ENCODE measurements at regions not wholly inside any gene's neighbourhood (a gene's known extent, or its start where the extent isn't known, plus 50 kb on each side); places are given as distances from the start of the nearest gene placed in this dataset.

DNA sequence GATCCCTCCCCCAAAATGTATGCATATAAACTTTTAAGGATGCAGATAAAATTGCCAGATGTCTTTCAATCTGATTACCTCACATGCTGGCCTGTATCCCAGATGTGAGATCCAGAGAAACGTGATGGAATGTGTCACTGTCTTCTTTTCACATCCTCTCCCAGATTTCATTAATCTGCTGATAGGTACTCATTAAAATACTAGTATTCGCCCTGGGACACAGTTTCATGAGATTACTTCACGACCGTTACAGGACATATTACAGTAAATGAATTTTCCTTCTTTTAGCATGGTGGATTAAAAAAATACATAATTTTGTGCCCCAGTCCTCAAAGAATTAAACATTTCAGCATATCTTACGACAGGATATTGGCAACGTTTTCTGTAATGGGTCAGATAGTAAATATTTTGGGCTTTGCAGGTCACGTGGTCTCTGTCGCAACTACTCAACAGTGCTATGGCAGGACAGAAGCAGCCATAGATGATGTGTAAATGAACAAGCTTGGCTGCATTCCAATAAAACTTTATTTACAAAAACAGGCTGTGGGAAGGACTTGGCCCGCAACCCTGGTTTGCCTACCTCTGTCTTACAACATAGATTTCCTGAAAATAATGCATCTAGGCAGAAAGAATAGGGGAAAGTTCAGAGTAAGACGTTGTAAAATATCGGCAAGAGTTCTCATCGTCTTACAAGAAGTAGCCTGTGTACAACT, 156.0 kb upstream of the DIO3 start:
- DNase-seq (ENCODE audit: low read depth), result no peak

GRCh38 chr14:101406921-101407320, 154.4 kb upstream of the DIO3 start:
- no peak for DNase-seq (ENCODE audit: low read depth)

DNA sequence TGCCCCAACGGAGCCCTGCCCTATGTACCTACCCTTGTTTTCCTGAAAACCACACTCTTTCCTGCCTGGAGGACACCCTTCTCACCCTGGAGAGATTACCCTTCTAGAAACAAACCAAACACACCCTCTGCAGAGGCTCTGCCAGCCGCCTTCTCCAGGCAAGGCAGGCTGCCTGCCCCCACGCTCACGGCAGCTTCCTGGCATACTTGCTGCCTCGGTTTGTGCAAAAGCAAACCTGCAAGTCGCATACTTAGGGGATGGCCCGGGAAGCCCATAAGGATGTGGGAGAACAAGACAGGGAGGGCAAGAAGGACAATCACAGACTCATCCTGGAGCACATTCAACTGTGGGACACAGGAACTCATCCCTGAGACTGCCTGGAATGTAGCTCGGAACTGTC, 154.0 kb upstream of the DIO3 start:
- no peak for DNase-seq (ENCODE audit: low read depth)

- no peak for DNase-seq (ENCODE audit: low read depth)
Measured at GRCh38 chr14:101408077-101408831, 153.0 kb upstream of the DIO3 start.

DNA sequence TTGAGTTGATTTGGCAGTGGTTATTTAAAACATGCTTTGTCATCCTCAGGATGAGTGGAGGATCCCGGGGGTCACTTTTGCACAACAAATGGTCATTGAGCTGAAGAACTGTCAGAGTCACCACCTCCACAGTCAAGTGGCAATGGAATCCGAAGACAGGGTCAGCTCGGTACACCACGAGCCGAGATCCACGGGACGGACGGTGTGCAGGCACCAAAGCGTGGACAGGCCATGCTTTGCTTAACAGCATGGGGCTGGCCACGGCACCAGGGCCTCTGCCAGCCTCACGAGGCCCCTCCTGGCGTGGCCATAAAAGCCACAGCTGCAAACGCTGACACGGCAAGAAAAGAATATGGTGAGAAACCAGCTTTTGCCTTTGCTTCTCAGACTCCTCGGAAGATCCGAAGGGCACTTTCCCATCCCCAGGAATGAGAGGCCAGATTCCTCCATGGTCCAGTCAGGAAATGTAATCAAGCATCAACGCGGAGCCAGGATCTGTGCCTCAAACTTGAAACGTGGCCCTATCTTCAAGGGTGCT, 152.2 kb upstream of the DIO3 start:
- no peak for DNase-seq (ENCODE audit: low read depth)

DNA sequence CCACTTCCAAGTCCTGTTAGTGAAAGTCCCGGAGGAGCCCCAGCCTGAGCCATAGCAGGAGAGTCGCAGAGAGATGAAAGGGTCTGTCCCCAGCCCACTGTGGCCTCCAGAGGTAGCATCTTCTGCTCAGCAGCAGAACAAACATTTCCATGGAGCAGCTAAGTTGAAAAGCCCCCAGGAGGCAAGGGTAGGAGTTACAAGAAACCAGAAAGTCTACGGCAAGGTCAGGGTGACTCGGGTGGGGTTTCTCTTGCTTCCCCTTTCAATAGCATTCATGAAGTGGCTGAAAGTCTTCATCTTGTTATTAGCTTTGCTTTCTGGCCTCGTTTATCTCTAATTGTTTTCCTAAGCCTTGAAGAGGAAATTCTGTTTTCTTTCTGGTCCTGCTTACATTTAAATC, 151.2 kb upstream of the DIO3 start:
- DNase-seq (ENCODE audit: low read depth), result no peak

DNA sequence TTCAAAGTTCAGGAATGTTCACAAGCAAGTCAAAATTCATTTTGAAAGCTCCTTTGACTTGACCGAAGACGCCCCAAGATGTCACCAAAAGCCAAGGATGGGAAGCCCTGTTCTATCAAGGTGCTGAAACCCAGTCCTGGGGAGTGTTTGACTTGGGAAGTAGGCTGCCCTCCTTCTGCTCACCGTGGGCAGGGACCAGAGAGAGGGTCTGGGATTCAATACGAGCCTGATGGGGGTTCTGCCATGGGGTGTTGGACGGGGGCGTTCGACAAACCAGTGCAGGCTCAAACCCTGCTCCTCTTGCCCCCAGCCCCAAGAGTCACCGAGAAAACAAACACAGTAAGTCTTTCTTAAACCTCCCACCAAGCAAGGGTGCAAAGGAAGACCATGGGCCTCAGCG, 150.1 kb upstream of the DIO3 start:
- DNase-seq (ENCODE audit: low read depth), result no peak

DNA sequence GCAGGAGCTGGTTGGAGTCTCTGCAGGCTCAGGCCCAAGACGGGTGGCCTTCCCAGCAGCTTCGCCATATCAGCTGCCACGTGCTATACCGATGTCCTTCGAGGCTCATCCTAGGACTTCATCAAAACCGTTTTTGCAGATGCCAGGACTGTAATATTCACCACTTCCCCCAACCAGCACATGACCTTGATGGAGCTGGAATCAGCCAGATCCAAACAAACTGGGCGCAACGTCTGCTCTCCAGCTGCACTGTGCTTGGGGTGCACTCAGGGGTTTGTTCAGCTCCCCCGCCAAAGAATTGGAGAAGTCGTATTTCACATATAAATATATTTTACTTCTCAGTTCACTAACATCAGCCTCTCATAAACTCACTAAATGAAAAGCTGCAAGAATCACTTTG, 149.5 kb upstream of the DIO3 start:
- DNase-seq (ENCODE audit: low read depth), result no peak

DNA sequence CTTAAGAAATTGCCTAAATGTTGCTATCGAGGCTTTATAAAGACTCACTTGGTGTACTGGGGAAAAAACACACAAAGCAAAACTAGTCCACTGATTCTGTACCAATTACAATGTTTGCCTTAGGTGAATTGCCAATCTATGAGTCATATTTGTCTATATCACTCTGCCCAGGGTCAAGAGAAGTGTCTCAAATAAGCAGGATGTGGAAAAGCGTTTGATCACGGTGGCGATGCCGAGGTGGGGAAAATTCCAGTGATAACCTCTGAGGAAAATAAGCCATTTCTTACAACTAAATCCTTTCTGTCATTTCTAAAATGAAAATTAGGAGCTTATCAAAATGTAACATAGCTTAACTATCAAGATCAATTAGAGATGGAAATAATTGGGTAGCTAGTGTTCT, 148.6 kb upstream of the DIO3 start:
- DNase-seq (ENCODE audit: low read depth), result no peak

- no peak for DNase-seq (ENCODE audit: low read depth)
Measured at GRCh38 chr14:101417434-101417833, 143.9 kb upstream of the DIO3 start.

- DNase-seq (ENCODE audit: low read depth), result no peak
Measured at GRCh38 chr14:101418601-101419000, 142.7 kb upstream of the DIO3 start.

GRCh38 chr14:101426466-101426865, 134.8 kb upstream of the DIO3 start:
- DNase-seq (ENCODE audit: low read depth), result no peak

DNA sequence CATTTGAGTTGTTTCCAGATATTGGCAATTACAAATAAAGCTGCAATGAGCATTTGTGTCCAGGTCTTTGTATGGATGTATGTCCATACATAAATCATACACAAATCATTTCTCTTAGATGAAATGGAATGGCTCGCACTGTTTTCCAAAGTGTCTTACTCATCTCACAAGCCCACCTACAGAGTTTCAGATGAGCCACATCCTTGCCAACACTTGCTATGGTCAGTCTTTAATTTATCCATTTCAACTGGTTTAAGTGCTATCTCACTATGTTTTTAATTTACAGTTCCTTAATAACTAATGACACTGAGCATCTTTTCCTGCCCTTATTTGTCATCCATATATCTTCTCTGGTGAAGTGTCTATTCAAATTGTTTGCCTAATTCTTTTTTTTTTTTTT, 132.9 kb upstream of the DIO3 start:
- no peak for DNase-seq (ENCODE audit: low read depth)

DNA sequence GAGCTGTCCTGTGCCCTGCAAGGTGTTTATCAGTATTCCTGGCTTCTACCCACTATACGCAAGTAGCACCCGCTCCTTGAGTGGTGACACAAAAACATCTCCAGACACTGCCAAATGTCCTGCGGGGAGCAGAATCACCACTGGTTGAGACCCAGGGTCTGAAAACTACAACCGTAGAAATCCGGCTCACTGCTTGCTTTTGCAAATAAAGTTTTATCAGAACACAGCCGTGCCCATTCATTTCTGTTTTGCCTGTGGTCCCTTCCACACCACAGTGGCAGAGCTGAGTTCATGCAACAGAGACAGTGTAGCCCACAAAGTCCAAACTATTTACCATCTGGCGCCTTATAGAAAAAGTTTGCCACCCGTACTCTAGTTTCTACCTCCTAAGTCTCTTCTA, 125.7 kb upstream of the DIO3 start:
- DNase-seq (ENCODE audit: low read depth), result no peak

- DNase-seq (ENCODE audit: low read depth), result no peak
Measured at GRCh38 chr14:101439023-101439422, 122.3 kb upstream of the DIO3 start.

DNA sequence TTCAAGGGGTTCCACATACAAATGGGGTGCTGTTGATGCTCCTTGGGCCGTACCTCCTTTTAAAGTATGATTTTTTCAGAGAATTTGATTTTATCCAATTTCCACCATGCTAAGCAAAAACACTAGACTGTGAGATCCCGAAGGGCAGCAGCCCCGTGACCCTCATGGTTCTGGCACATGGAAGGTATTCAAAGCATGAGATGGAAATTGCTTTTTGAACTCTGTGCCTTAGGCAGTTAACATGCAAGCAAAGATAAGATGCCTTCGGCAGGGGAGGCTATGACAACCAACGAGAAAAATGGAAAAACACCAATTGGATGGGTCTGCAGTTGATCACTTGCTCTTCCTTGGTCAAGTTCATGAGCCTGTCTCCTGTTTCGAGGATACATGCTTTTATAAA, 120.8 kb upstream of the DIO3 start:
- no peak for DNase-seq (ENCODE audit: low read depth)

DNA sequence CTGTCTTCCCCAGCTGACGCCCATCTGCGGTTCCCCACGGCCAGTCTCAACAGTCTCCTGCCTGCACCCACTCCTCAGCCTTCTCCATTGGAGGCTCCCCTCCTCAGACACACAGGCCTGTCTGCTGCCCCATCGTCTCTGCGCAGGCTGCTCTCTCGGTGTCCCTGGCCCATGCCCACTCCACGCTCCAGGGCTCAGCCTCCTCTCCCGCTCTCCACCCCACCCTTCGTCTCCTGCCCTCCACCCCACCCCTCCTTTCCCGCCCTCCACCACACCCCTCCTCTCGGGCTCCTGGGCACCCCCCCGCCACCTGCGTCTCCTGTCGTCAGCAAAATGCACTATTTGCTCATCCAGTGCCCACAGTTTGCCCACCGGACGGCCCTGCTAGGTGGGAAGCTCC, 119.6 kb upstream of the DIO3 start:
- DNase-seq (ENCODE audit: low read depth), result no peak

- no peak for DNase-seq (ENCODE audit: low read depth)
Measured at GRCh38 chr14:101442451-101442850, 118.8 kb upstream of the DIO3 start.

DNA sequence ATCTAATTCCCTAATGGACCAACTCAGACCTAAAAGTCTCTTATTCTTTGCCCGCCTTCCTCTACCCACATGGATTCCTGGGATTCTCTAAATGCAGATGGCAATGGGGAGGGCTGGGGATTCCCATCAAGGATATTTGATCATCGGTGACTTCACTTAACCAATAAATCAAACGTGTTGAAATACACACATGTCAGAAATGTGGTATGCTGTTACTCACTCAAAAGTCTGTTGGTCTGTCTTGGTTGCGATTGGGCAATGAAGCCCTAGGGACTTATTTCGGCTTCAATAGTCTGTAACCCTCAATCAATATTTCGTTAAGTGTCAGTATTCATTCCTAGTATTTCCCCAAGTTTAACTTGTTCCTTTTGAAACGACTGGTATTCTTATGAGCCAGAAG, 117.2 kb upstream of the DIO3 start:
- DNase-seq (ENCODE audit: low read depth), result peak; percentile 15

DNA sequence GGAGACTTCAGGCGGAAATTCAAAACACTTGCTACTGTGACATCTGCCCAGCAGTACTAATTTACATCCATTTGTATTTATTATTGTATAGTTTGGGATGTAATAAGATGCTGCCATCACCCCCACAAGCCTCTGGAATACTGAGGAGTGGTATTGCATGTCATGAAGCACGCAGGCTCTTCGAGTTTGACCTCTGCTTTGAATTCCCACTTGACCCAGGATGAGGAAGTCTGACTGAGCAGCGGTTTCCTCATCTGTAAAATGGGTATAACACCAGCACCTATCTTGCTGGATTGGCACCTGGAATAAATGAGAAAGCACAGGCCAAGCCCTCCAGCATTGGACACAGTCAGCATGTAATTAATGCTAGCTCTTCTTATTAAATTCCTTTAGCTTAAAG, 116.0 kb upstream of the DIO3 start:
- no peak for DNase-seq (ENCODE audit: low read depth)

DNA sequence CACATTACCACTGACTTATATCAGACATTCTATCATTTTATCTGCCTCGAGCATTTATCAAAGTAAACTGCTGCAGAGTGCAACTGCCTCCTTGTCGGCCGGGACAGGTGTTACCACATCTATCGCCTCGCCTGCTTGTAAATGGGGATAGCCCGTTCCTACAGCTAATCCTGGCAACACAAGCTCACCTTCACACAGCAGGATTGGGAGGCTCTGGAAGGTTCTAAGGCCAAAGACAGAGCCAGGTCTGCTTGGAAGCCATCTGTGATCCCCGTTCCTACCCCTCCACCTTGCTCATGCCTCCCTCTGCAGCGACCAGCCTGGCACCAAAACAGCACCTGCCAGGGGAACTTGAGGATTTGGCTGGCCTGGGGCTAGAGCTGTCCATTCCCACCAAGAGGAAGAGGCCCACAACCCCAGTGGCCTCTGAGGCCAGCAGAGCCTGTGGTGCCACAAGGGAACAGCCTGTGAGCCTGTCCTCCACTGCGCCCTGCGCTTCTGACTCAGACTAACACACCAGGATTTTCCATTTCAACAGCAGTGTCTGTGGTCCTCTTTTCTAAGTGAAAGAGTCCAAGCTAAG, 114.8 kb upstream of the DIO3 start:
- no peak for DNase-seq (ENCODE audit: low read depth)

DNA sequence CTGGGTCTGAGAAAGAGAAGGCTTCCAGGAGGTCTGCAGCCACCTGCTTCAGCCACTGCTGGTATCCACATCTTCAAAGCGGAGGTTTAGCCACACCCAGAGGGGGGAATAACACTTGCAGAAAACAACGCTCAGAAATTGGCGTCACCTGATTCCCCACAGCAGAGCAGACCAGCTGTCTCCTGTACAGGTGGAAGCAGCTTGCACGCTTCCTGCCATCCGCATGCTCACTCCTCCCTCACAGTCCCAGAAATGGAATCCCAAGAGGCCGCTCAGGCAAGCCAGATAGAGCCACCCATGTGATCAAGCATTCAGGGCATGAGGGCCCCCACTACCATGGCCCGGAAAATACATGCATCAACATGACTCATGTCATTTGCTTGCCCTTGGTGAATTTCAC, 112.2 kb upstream of the DIO3 start:
- no peak for DNase-seq (ENCODE audit: low read depth)

DNA sequence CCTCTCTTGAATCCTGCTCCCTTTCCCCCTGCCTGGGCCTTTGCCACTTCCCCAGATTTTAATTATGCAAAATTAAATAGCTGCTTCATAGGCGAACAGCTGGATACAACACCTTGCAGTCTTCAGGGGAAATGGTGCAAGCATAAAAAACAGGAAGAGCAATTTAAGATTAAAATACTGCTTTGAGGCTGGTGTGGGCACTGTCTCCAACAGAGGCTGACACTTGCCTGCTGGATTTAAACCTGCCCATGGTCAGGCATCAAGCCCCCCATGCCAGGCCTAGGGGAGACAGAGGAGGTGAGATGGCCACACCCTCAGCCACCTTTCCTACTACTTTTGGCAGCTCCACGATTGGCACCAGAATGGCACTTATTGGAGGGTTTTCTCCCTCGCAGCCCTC, 110.1 kb upstream of the DIO3 start:
- DNase-seq (ENCODE audit: low read depth), result no peak

All from HS-27A (cell line).